Gastrocnemius medialis (tissue), 4 donors: ENCODE measurements at regions not wholly inside any gene's neighbourhood (a gene's known extent, or its start where the extent isn't known, plus 50 kb on each side); places are given as distances from the start of the nearest gene placed in this dataset.

Source experiments
- ATAC-seq, 2 donors: fragments of 150-250 bp; one replicate each; pipeline ENCODE4 v1.9.1; 2016
- DNase-seq, 2 donors: peaks; one replicate each; pipeline ENCODE4 v3.0.0-alpha.2; 2019
- H3K27ac ChIP-seq, 4 donors: fragments of 200-600 bp; sonication (generic); 1 replicate in 1 of 4; 2 replicates in 3 of 4; pipeline ENCODE4 v1.5.1; 2016 to 2018; ENCODE audit warnings: mild to moderate bottlenecking in 2 of 4, moderate library complexity in 1 of 4
- H3K27me3 ChIP-seq, 3 donors: fragments of 200-600 bp; sonication (generic) in 2 of 3; 1 replicate in 1 of 3; 2 replicates in 2 of 3; pipeline versions ENCODE4 v1.5.1 to v1.6.0; 2016 to 2019; ENCODE audit warnings: mild to moderate bottlenecking in 1 of 3, moderate library complexity in 1 of 3
- H3K36me3 ChIP-seq, 2 donors: fragments of 200-600 bp; sonication (generic) in 1 of 2; one replicate each; pipeline ENCODE4 v1.5.1; 2017 to 2018
- H3K4me1 ChIP-seq, 2 donors: fragments of 200-600 bp; sonication (generic) in 1 of 2; one replicate each; pipeline ENCODE4 v1.5.1; 2016 to 2017; ENCODE audit warnings: mild to moderate bottlenecking in 2 of 2
- H3K4me3 ChIP-seq, 4 donors: fragments of 200-600 bp; sonication (generic) in 3 of 4; 1 replicate in 1 of 4; 2 replicates in 3 of 4; pipeline ENCODE4 v1.5.1; 2016 to 2019; ENCODE audit warnings: mild to moderate bottlenecking in 2 of 4
- H3K9me3 ChIP-seq, 3 donors: fragments of 200-600 bp; sonication (generic) in 2 of 3; 1 replicate in 1 of 3; 2 replicates in 2 of 3; pipeline ENCODE4 v1.5.1; 2016 to 2019
- POLR2A ChIP-seq, 2 donors: fragments of 450-650 bp; IDR thresholded peaks; one replicate each; pipeline ENCODE4 v1.6.1; 2017; ENCODE audit warnings: antibody characterized with exemption in 2 of 2, mild to moderate bottlenecking in 2 of 2, moderate library complexity in 2 of 2
- in situ Hi-C, 4 donors: fragments of 200-750 bp; cut with MboI; loops; one replicate each; pipeline versions ENCODE4 v1.15.0 to v1.8.0; 2017; ENCODE audit warnings: low sequenced_read_pairs in 4 of 4
- intact Hi-C: fragments of 100-400 bp; cut with DNase I; formaldehyde crosslinking; loops from one replicate; pipeline ENCODE4 v1.15.1; 2023; ENCODE audit warnings: low total_unique reads
- TF ChIP-seq, protein P1 (sequence below), 5 experiments: fragments of 450-650 bp in 3 of 5; fragments of 200-600 bp in 2 of 5; sonication (generic) in 2 of 5; IDR thresholded peaks in 4 of 5; conservative IDR thresholded peaks in 1 of 5; 1 replicate in 4 of 5; 2 replicates in 1 of 5; pipeline ENCODE4 v1.5.1; 2016 to 2019; ENCODE audit warnings: antibody characterized with exemption in 5 of 5, mild to moderate bottlenecking in 3 of 5, moderate library complexity in 3 of 5

DNA sequence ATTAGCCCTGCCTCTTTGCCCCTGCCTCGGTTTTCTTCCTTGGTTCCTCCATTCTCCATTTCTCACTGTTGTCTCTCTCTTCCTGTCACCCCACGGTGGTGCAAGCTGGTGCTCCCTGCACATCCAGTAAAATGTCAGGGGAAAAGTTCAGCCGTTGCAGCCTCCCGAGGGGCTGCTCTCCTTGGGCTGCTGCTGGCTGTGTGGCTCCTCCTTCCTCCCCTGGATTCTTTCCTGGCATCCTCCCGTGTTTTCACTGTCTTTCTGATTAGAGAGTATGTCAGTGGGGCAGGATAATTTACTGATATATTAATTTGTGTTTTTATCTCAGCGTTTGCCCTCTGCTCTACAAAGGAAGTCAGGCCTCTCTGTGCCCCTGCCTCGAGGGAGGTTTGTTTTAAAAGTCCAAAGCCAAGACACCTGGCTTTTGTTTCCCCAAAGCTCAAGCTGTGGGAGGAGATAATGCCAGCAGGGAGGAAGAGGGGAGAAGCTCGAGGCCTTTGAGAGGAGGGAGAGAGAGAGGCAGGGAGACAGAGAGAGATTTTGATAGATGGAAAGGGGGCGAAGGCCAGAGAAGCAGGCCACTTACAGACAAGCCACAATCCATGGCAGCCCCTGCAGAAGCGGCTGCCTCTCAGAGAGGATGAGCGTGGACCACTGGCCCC, 150.3 kb upstream of the NR2F2 start:
- intact Hi-C loops: loop anchor here (5.0 to 10.0 kb wide), 2 partner anchors 128 to 155 kb away; partner anchors contain the start of gene NR2F2
- H3K27ac ChIP-seq: no peak overlapping the region
- peaks cover 0 to 7% of the 10 kb centered on the region in 2 donors for H3K4me1 ChIP-seq
- TF ChIP-seq POLR2A (IDR thresholded peaks at IDR 0.05): no peak
- TF ChIP-seq, protein P1, sequence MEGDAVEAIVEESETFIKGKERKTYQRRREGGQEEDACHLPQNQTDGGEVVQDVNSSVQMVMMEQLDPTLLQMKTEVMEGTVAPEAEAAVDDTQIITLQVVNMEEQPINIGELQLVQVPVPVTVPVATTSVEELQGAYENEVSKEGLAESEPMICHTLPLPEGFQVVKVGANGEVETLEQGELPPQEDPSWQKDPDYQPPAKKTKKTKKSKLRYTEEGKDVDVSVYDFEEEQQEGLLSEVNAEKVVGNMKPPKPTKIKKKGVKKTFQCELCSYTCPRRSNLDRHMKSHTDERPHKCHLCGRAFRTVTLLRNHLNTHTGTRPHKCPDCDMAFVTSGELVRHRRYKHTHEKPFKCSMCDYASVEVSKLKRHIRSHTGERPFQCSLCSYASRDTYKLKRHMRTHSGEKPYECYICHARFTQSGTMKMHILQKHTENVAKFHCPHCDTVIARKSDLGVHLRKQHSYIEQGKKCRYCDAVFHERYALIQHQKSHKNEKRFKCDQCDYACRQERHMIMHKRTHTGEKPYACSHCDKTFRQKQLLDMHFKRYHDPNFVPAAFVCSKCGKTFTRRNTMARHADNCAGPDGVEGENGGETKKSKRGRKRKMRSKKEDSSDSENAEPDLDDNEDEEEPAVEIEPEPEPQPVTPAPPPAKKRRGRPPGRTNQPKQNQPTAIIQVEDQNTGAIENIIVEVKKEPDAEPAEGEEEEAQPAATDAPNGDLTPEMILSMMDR (IDR thresholded peaks at IDR 0.05 in 4 of 5, conservative IDR thresholded peaks at IDR 0.05 in 1 of 5): no peak
- no peak overlapping the region for H3K4me3 ChIP-seq
- in situ Hi-C loops: no loop called here
- ATAC-seq: no peak
- H3K9me3 ChIP-seq: no peaks in the 10 kb centered on the region
- H3K27me3 ChIP-seq: no peaks in the 10 kb centered on the region
- H3K36me3 ChIP-seq: no peaks in the 10 kb centered on the region
- no peak for DNase-seq

DNA sequence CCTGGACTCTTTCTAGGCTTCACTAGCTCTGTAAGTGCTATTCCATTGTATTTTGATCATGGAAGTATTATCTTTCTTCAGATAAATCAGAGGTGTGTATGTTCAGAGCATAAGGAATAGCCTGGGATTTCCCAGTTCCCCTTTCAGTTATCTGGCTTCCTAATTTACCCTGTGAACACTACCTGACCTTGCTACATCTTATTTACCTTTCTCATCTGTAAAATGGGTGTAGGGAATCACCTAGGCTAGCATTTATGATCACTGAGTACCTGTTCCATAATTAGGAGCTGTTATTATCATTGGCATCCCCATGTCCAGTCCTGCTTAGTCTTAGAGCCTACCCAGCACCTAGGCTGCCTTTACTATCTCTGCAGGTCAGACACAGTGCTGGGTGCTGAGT, 149.3 kb upstream of the NR2F2 start:
- DNase-seq (no peak), ATAC-seq (no peak)
- in situ Hi-C loops (no loop called here), intact Hi-C loops (loop anchor here (5.0 to 10.0 kb wide), 2 partner anchors 129 to 154 kb away; partner anchors contain the start of gene NR2F2)
- Histone ChIP-seq H3K4me3 (no peak overlapping the region), H3K27me3 (no peaks in the 10 kb centered on the region), H3K27ac (peak overlapping the region in 2 of 4 donors; percentile 40 to 73), H3K9me3 (no peaks in the 10 kb centered on the region), H3K4me1 (peaks cover 0 to 7% of the 10 kb centered on the region in 2 donors), H3K36me3 (no peaks in the 10 kb centered on the region)
- TF ChIP-seq POLR2A (IDR thresholded peaks at IDR 0.05): no peak
- TF ChIP-seq, protein P1 (IDR thresholded peaks at IDR 0.05 in 4 of 5, conservative IDR thresholded peaks at IDR 0.05 in 1 of 5): no peak

- in situ Hi-C loops: no loop called here
- TF ChIP-seq, protein P1 (IDR thresholded peaks at IDR 0.05 in 4 of 5, conservative IDR thresholded peaks at IDR 0.05 in 1 of 5): no peak
- TF ChIP-seq POLR2A (IDR thresholded peaks at IDR 0.05): no peak
- H3K4me3 ChIP-seq: peak overlapping the region in 3 of 4 donors; percentile 12 to 40 (median 39)
- ATAC-seq (peak; percentile 91 to 97), DNase-seq (peak; percentile 22 to 58)
- H3K36me3 ChIP-seq: no peaks in the 10 kb centered on the region
- H3K4me1 ChIP-seq: peaks cover 0 to 7% of the 10 kb centered on the region in 2 donors
- intact Hi-C loops: loop anchor here (5.0 to 10.0 kb wide), 2 partner anchors 130 to 153 kb away; partner anchors contain the start of gene NR2F2
- H3K27ac ChIP-seq: peak overlapping the region in 3 of 4 donors; percentile 34 to 73 (median 40)
- no peaks in the 10 kb centered on the region for H3K27me3 ChIP-seq
- no peaks in the 10 kb centered on the region for H3K9me3 ChIP-seq
These were observed 148.6 kb upstream of the NR2F2 start for GRCh38 chr15:96181873-96182301.

GRCh38 chr15:96182736-96183513, 147.6 kb upstream of the NR2F2 start:
- Histone ChIP-seq H3K9me3 (no peaks in the 10 kb centered on the region), H3K27me3 (no peaks in the 10 kb centered on the region), H3K4me3 (no peak overlapping the region), H3K36me3 (no peaks in the 10 kb centered on the region), H3K27ac (peak overlapping the region in 1 of 4 donors; percentile 40), H3K4me1 (peaks cover 0 to 7% of the 10 kb centered on the region in 2 donors)
- TF ChIP-seq, protein P1 (IDR thresholded peaks at IDR 0.05 in 4 of 5, conservative IDR thresholded peaks at IDR 0.05 in 1 of 5): no peak
- no peak for TF ChIP-seq POLR2A (IDR thresholded peaks at IDR 0.05)
- DNase-seq: no peak
- intact Hi-C loops: loop anchor here (5.0 to 10.0 kb wide), 2 partner anchors 131 to 152 kb away; partner anchors contain the start of gene NR2F2
- ATAC-seq: no peak
- in situ Hi-C loops: no loop called here
